B cell (primary cell): ENCODE measurements at regions not wholly inside any gene's neighbourhood (a gene's known extent, or its start where the extent isn't known, plus 50 kb on each side); places are given as distances from the start of the nearest gene placed in this dataset.

Experiments used
- ATAC-seq: fragments of 200-7000 bp; cut with Tn5 transposase; one replicate; pipeline ENCODE4 v1.10.0; 2021; ENCODE audit warnings: low read depth, mild to moderate bottlenecking, moderate number of reproducible peaks, moderate library complexity
- CTCF ChIA-PET: fragments of 350-600 bp; sonication (Branson Sonifier 250); formaldehyde crosslinking; loops from one replicate; lab custom pipeline; 2021; ENCODE audit warnings: antibody characterized with exemption, inconsistent platforms; lab: Charles Lee
- POLR2A ChIA-PET: fragments of 350-600 bp; sonication (Branson Sonifier 250); formaldehyde crosslinking; loops from one replicate; lab custom pipeline; 2021; ENCODE audit warnings: antibody characterized with exemption; lab: Charles Lee
- DNase-seq: peaks from one replicate; pipeline ENCODE4 v3.0.0; 2013
- H2AFZ ChIP-seq: 2 replicates; pipeline ENCODE4 v1.6.1; 2012; ENCODE audit warnings: mild to moderate bottlenecking, low read depth, low read length; ENCODE audit not compliant: insufficient read depth, poor library complexity, severe bottlenecking
- H3K27ac ChIP-seq, 2 donors: 1 replicate in 1 of 2; 2 replicates in 1 of 2; pipeline ENCODE4 v1.5.1; 2012 to 2013; ENCODE audit warnings: low read length in 2 of 2, mild to moderate bottlenecking in 2 of 2, moderate library complexity in 1 of 2
- H3K27me3 ChIP-seq, 4 experiments: fragments of 200-600 bp in 1 of 4; sonication (generic) in 1 of 4; replicated peaks in 1 of 4; 1 replicate in 2 of 4; 2 replicates in 2 of 4; pipeline versions ENCODE4 v1.6.1 to v1.7.0; 2013 to 2016; ENCODE audit warnings: low read length in 3 of 4, mild to moderate bottlenecking in 2 of 4, mixed read lengths in 1 of 4, moderate library complexity in 1 of 4; ENCODE audit not compliant: insufficient read depth in 4 of 4, control insufficient read depth in 3 of 4; ENCODE audit errors: control extremely low read depth in 1 of 4
- H3K36me3 ChIP-seq, 2 experiments: replicated peaks in 1 of 2; 1 replicate in 1 of 2; 2 replicates in 1 of 2; pipeline versions ENCODE4 v1.6.1 to v1.7.1; 2013; ENCODE audit warnings: low read length in 1 of 2; ENCODE audit not compliant: insufficient read depth in 2 of 2, control insufficient read depth in 1 of 2; ENCODE audit errors: control extremely low read depth in 1 of 2, extremely low read depth in 1 of 2
- H3K4me1 ChIP-seq, 2 donors: fragments of 200-600 bp in 1 of 2; sonication (generic) in 1 of 2; 1 replicate in 1 of 2; 2 replicates in 1 of 2; pipeline versions ENCODE4 v1.5.1 to v1.6.1; 2013 to 2017; ENCODE audit warnings: low read length in 2 of 2; ENCODE audit not compliant: control insufficient read depth in 2 of 2, insufficient read depth in 2 of 2
- H3K4me2 ChIP-seq: replicated peaks from 2 replicates; pipeline ENCODE3; 2012; ENCODE audit warnings: mild to moderate bottlenecking, low read depth, low read length; ENCODE audit not compliant: poor library complexity, severe bottlenecking
- H3K4me3 ChIP-seq, 5 experiments: fragments of 200-600 bp in 1 of 5; sonication (generic) in 1 of 5; 1 replicate in 3 of 5; 2 replicates in 2 of 5; pipeline versions ENCODE4 v1.5.1 to v1.7.0; 2011 to 2016; ENCODE audit warnings: low read length in 4 of 5, mild to moderate bottlenecking in 4 of 5, low read depth in 2 of 5, control low read depth in 1 of 5, moderate library complexity in 1 of 5; ENCODE audit not compliant: insufficient read depth in 1 of 5; ENCODE audit errors: control extremely low read depth in 1 of 5, extremely low read depth in 1 of 5
- H3K79me2 ChIP-seq: fragments of 200-600 bp; sonication (generic); one replicate; pipeline ENCODE4 v1.6.0; 2016; ENCODE audit warnings: low read length; ENCODE audit not compliant: control insufficient read depth, insufficient read depth
- H3K9ac ChIP-seq: fragments of 200-600 bp; sonication (generic); 2 replicates; pipeline ENCODE4 v1.6.1; 2017; ENCODE audit warnings: mild to moderate bottlenecking, low read length, moderate library complexity
- H3K9me3 ChIP-seq, 3 donors: one replicate each; pipeline versions ENCODE4 v1.6.1 to v1.7.1; 2013; ENCODE audit warnings: low read length in 2 of 3; ENCODE audit not compliant: control insufficient read depth in 2 of 3, insufficient read depth in 1 of 3; ENCODE audit errors: control extremely low read depth in 1 of 3
- H4K20me1 ChIP-seq: 2 replicates; pipeline ENCODE4 v1.6.0; 2012; ENCODE audit warnings: mild to moderate bottlenecking, low read length; ENCODE audit not compliant: insufficient read depth, control insufficient read depth, poor library complexity, severe bottlenecking
- H3K27ac Mint-ChIP-seq: one replicate; pipeline ENCODE4 v1.8.0; 2021; ENCODE audit warnings: mixed read lengths
- H3K27me3 Mint-ChIP-seq: one replicate; pipeline ENCODE4 v1.8.0; 2021; ENCODE audit warnings: mixed read lengths
- H3K4me1 Mint-ChIP-seq: one replicate; pipeline ENCODE4 v1.8.0; 2021; ENCODE audit warnings: mixed read lengths
- H3K4me3 Mint-ChIP-seq: one replicate; pipeline ENCODE4 v1.8.0; 2021; ENCODE audit warnings: mixed read lengths
- H3K9me3 Mint-ChIP-seq: one replicate; pipeline ENCODE4 v1.8.0; 2022; ENCODE audit warnings: mixed read lengths; ENCODE audit not compliant: insufficient read depth
- EZH2 ChIP-seq: IDR thresholded peaks from 2 replicates; pipeline ENCODE4 v1.6.1; 2012; ENCODE audit warnings: borderline replicate concordance, low read depth, mild to moderate bottlenecking, moderate library complexity, low read length; ENCODE audit not compliant: insufficient read depth, poor library complexity, severe bottlenecking
- WGBS: methylation state at CpG from one replicate; pipeline ENCODE4 v1.1.5; 2013; ENCODE audit warnings: missing lambda C conversion rate; ENCODE audit not compliant: insufficient coverage; 5-methylcytosine and 5-hydroxymethylcytosine counted together
- intact Hi-C: fragments of 100-400 bp; cut with micrococcal nuclease; formaldehyde crosslinking; loops from one replicate; pipeline ENCODE4 v1.10.0; 2022
- TF ChIP-seq, protein P1 (sequence below): fragments of 200-600 bp; IDR thresholded peaks from one replicate; pipeline ENCODE4 v1.8.0; 2022; ENCODE audit warnings: antibody characterized with exemption, mild to moderate bottlenecking

DNA sequence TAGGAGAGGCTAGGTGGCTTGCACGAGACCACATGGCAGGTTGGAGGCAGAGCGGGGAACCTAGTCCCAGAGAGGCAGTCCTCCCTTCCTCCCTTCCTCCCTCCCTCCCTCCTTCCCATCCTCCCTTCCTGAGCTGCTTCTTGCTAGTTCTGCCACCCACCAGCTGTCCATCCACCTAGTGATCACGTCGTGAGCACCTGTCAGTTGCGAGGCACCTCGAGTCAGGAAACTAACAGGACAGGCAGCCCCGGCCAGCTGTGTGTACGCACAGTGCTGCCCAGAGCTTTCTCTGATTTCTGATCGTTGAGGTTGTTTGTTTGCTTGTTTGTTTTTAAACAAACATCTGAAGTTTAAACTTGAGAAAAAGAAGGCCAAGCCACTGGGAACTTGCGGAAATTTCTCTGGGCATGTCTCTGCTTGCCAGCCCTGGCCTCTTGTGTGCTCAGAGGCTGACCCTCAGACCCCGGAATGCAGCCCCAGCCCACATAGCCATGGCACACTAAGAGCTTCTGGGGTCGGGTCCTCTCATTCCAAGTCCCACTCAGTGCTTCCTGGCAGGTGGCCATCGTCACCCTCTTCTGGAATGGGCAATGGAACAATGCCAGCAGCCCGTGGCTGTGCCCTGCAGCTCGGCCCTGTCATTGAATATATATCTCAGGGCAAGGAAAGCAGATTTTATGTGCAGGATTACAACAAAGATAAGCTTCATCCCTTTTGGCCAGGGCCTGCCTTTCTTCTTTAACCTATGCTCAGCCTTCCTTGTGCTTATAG lies 174.0 kb downstream of the KATNIP start:
- no peaks in the 10 kb centered on the region for H3K27me3 Mint-ChIP-seq
- Histone ChIP-seq H3K4me3 (no peak overlapping the region), H4K20me1 (no peaks in the 10 kb centered on the region), H3K36me3 (peaks cover 0 to 12% of the 10 kb centered on the region in 2 experiments), H2AFZ (no peak overlapping the region), H3K27ac (no peak overlapping the region), H3K4me2 (no peak overlapping the region), H3K9ac (no peak overlapping the region), H3K4me1 (no peaks in the 10 kb centered on the region), H3K9me3 (no peaks in the 10 kb centered on the region), H3K27me3 (no peaks in the 10 kb centered on the region), H3K79me2 (no peaks in the 10 kb centered on the region)
- WGBS = 92% methylated on average over 6 of the region's 15 CpGs
- POLR2A ChIA-PET = no interaction called here
- H3K27ac Mint-ChIP-seq = no peak overlapping the region
- H3K9me3 Mint-ChIP-seq = no peaks in the 10 kb centered on the region
- CTCF ChIA-PET = interaction anchor here (0.6 kb wide), 1 partner anchor 28 kb away, joined by 4 read pairs; no protein-coding TSS in a partner anchor
- intact Hi-C loops = no loop called here
- no peak overlapping the region for H3K4me3 Mint-ChIP-seq
- ATAC-seq (no peak), DNase-seq (no peak)
- TF ChIP-seq, protein P1, sequence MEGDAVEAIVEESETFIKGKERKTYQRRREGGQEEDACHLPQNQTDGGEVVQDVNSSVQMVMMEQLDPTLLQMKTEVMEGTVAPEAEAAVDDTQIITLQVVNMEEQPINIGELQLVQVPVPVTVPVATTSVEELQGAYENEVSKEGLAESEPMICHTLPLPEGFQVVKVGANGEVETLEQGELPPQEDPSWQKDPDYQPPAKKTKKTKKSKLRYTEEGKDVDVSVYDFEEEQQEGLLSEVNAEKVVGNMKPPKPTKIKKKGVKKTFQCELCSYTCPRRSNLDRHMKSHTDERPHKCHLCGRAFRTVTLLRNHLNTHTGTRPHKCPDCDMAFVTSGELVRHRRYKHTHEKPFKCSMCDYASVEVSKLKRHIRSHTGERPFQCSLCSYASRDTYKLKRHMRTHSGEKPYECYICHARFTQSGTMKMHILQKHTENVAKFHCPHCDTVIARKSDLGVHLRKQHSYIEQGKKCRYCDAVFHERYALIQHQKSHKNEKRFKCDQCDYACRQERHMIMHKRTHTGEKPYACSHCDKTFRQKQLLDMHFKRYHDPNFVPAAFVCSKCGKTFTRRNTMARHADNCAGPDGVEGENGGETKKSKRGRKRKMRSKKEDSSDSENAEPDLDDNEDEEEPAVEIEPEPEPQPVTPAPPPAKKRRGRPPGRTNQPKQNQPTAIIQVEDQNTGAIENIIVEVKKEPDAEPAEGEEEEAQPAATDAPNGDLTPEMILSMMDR = no peak
- no peak for TF ChIP-seq EZH2
- H3K4me1 Mint-ChIP-seq = no peaks in the 10 kb centered on the region

DNA sequence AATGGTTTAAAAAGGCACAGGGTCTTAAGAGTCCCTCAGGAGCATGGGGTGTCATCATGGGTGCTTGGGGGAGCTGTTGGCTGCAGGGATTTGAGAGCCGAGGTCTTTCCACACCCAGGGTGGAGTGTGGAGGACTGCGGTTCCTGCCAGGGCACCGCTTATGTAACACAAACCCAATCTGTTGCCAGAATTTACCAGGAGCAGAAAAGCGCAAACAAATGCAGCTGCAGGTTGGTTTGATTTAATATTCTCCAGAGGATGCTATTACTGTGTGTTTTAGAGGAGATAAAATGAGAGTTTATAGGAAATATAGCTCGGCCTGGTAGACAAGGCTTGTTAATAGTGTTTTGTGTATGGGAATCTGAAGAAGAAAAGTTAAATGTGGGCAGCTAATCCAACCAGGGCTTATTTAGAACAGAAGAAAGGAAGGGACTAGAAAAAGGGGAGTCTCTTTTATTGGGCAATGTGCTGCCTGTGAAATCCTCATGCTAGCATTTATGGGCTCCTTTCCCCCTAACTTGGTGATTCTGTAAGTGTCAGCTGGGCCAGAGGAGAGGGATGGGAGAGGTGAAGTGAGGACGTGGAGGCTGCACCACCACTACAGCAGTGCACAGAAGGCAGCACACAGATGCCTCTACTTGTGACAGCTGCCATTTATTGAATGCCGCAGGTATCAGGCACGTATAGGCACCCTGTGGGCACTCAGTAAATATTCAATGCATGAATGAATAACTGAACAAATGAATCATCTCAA lies 174.7 kb downstream of the KATNIP start:
- no peak for ATAC-seq
- Mint-ChIP-seq H3K4me1 (no peaks in the 10 kb centered on the region), H3K27ac (no peak overlapping the region), H3K4me3 (no peak overlapping the region), H3K27me3 (no peaks in the 10 kb centered on the region), H3K9me3 (no peaks in the 10 kb centered on the region)
- Histone ChIP-seq H3K9me3 (no peaks in the 10 kb centered on the region), H3K4me3 (no peak overlapping the region), H4K20me1 (no peaks in the 10 kb centered on the region), H3K79me2 (no peaks in the 10 kb centered on the region), H2AFZ (no peak overlapping the region), H3K9ac (no peak overlapping the region), H3K27ac (no peak overlapping the region), H3K36me3 (peaks cover 0 to 12% of the 10 kb centered on the region in 2 experiments), H3K4me1 (no peaks in the 10 kb centered on the region), H3K27me3 (no peaks in the 10 kb centered on the region), H3K4me2 (no peak overlapping the region)
- POLR2A ChIA-PET = no interaction called here
- WGBS = 75% methylated on average over 4 of the region's 8 CpGs
- DNase-seq = no peak
- TF ChIP-seq EZH2 = no peak
- TF ChIP-seq, protein P1 = no peak
- intact Hi-C loops = no loop called here
- CTCF ChIA-PET = interaction anchor here (0.6 kb wide), 1 partner anchor 27 kb away, joined by 4 read pairs; no protein-coding TSS in a partner anchor
